Upper lobe of left lung (tissue), 4 donors: ENCODE measurements at regions not wholly inside any gene's neighbourhood (a gene's known extent, or its start where the extent isn't known, plus 50 kb on each side); places are given as distances from the start of the nearest gene placed in this dataset.

Source experiments
- POLR2A ChIP-seq, 4 donors: fragments of 450-650 bp; IDR thresholded peaks; one replicate each; pipeline ENCODE4 v1.5.1; 2016 to 2017; ENCODE audit warnings: antibody characterized with exemption in 4 of 4, mild to moderate bottlenecking in 2 of 4
- POLR2AphosphoS5 ChIP-seq, 2 donors: sonication (generic); formaldehyde crosslinking; IDR thresholded peaks; one replicate each; pipeline ENCODE4 v1.5.1; 2017; ENCODE audit warnings: antibody characterized with exemption in 2 of 2
- TF ChIP-seq, protein P1 (sequence below), 6 experiments: fragments of 450-650 bp in 4 of 6; fragments of 200-600 bp in 2 of 6; sonication (generic) in 2 of 6; IDR thresholded peaks; one replicate each; pipeline ENCODE4 v1.5.1; 2016 to 2019; ENCODE audit warnings: antibody characterized with exemption in 6 of 6

DNA sequence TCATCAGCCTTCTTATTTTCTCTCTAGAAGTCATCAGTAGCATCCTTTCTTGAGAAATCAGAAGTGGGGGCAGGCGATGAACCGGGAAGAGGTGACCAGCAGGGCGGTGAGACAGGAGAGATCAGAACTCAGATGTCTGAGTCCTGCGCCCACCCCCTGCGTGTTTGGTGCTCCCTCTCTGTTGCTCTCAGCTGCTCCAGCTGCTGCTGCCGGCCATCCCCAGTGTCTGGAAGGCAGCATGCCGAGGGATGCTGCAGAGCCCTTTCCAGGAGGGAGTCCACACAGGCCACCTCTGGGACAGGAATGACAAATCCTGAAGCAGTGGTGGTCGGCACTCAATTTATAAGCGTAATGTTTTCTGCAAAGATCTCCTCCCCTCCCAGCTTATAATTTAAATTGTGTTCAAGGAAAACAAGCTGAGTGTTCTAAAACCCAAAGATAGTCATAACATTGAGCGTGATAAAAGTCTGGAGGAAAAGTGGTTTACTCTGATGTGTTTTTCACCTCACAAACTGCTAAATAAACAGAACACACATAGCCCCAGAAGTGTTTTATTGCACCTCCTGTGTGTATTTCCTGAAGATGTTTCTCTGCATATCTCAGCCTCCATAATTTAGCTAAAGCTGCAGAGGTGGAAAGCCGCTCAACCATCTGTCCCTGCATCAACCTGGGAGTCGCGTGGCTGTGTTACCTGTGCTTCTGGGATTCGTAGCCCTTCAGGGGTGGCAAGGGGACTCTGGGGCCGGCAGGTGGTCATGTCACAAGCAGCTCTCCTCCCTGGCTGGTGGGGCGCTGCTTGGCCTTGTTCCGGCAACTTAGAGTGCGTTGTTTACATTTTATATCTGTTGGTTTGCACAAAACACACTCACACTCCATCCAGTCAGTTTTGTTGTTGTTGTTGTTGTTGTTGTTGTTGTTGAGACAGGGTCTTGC lies 191.2 kb downstream of the USP12 start:
- TF ChIP-seq, protein P1, sequence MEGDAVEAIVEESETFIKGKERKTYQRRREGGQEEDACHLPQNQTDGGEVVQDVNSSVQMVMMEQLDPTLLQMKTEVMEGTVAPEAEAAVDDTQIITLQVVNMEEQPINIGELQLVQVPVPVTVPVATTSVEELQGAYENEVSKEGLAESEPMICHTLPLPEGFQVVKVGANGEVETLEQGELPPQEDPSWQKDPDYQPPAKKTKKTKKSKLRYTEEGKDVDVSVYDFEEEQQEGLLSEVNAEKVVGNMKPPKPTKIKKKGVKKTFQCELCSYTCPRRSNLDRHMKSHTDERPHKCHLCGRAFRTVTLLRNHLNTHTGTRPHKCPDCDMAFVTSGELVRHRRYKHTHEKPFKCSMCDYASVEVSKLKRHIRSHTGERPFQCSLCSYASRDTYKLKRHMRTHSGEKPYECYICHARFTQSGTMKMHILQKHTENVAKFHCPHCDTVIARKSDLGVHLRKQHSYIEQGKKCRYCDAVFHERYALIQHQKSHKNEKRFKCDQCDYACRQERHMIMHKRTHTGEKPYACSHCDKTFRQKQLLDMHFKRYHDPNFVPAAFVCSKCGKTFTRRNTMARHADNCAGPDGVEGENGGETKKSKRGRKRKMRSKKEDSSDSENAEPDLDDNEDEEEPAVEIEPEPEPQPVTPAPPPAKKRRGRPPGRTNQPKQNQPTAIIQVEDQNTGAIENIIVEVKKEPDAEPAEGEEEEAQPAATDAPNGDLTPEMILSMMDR (IDR thresholded peaks at IDR 0.05) = no peak
- TF ChIP-seq POLR2A (IDR thresholded peaks at IDR 0.05) = no peak
- TF ChIP-seq POLR2AphosphoS5 (IDR thresholded peaks at IDR 0.05) = no peak
